K562 (cell line): ENCODE measurements at regions not wholly inside any gene's neighbourhood (a gene's known extent, or its start where the extent isn't known, plus 50 kb on each side); places are given as distances from the start of the nearest gene placed in this dataset.

Experiments
- ELK3 ChIP-seq: fragments of 450-650 bp; formaldehyde crosslinking; IDR thresholded peaks from 2 replicates; pipeline ENCODE4 v1.4.0; 2020; ENCODE audit warnings: mild to moderate bottlenecking
- FIP1L1 ChIP-seq: fragments of 200-400 bp; formaldehyde crosslinking; IDR thresholded peaks from 2 replicates; pipeline ENCODE4 v1.6.1; 2018; ENCODE audit warnings: mild to moderate bottlenecking, low read depth, low read length; ENCODE audit not compliant: poor library complexity, severe bottlenecking
- FOXA3 ChIP-seq, 2 experiments: fragments of 450-650 bp in 1 of 2; sonication (generic) in 1 of 2; formaldehyde crosslinking; IDR thresholded peaks in 1 of 2; conservative IDR thresholded peaks in 1 of 2; 2 replicates each; pipeline versions ENCODE4 v1.4.0 to v1.8.0; 2020 to 2022; ENCODE audit warnings: mild to moderate bottlenecking in 2 of 2, missing genetic modification reagents in 1 of 2
- MEIS2 ChIP-seq: fragments of 450-650 bp; IDR thresholded peaks from 2 replicates; pipeline ENCODE4 v1.6.1; 2014; ENCODE audit warnings: mild to moderate bottlenecking; ENCODE audit not compliant: partially characterized antibody
- RBBP5 ChIP-seq: fragments of 200-600 bp; sonication (generic); IDR thresholded peaks from 2 replicates; pipeline ENCODE4 v1.6.1; 2012; ENCODE audit warnings: borderline replicate concordance, mild to moderate bottlenecking, low read length, control low read depth, inconsistent platforms; ENCODE audit not compliant: insufficient read depth, poor library complexity, severe bottlenecking
- RFX5 ChIP-seq: IDR thresholded peaks from 2 replicates; pipeline ENCODE4 v1.6.1; 2011; ENCODE audit warnings: low read depth, mild to moderate bottlenecking, improper control_type of control experiment, low read length

GRCh38 chr2:9105601-9106337, 100.8 kb upstream of the ASAP2 start:
- TF ChIP-seq RFX5: no peak
- TF ChIP-seq RBBP5: no peak
- no peak for TF ChIP-seq FIP1L1
- TF ChIP-seq ELK3 (CRISPR knock-in tag): no peak
- no peak for TF ChIP-seq MEIS2
- no peak for TF ChIP-seq FOXA3 (CRISPR knock-in tag; conservative IDR thresholded peaks at IDR 0.05 in 1 of 2, IDR thresholded peaks at IDR 0.05 in 1 of 2)
